ENCODE measurements at regions not wholly inside any gene's neighbourhood (a gene's known extent, or its start where the extent isn't known, plus 50 kb on each side); places are given as distances from the start of the nearest gene placed in this dataset.
A peak's percentile ranks its signal among the peaks of the same experiment; 100 is the strongest.
"Not testable (repeated sequence)": the region's sequence is repeated elsewhere in the genome, so short reads cannot be mapped to it uniquely, and the experiment has no call there.

GRCh38 chr2:13858626-13859025 is 773.9 kb upstream of the LRATD1 start:
- DNase-seq = no peak

- DNase-seq = not testable (repeated sequence)
These were observed 764.2 kb upstream of the LRATD1 start for GRCh38 chr2:13868275-13868674.

GRCh38 chr2:13876491-13877037 is 756.0 kb upstream of the LRATD1 start:
- DNase-seq = no peak

GRCh38 chr2:13877571-13877970 is 754.9 kb upstream of the LRATD1 start:
- no peak for DNase-seq

GRCh38 chr2:13884291-13884976 is 748.1 kb upstream of the LRATD1 start:
- no peak for DNase-seq

GRCh38 chr2:13901526-13901925 is 731.0 kb upstream of the LRATD1 start:
- DNase-seq = no peak

GRCh38 chr2:13905831-13906230 is 726.7 kb upstream of the LRATD1 start:
- no peak for DNase-seq

GRCh38 chr2:13916066-13916465 is 716.5 kb upstream of the LRATD1 start:
- peak; percentile 40 for DNase-seq

GRCh38 chr2:13917958-13918357 is 714.6 kb upstream of the LRATD1 start:
- no peak for DNase-seq

- DNase-seq = no peak
These were observed 712.5 kb upstream of the LRATD1 start for GRCh38 chr2:13919981-13920382.

GRCh38 chr2:13921245-13921644 is 711.3 kb upstream of the LRATD1 start:
- DNase-seq = no peak

- DNase-seq = no peak
These were observed 708.7 kb upstream of the LRATD1 start for GRCh38 chr2:13923823-13924222.

- DNase-seq = no peak
These were observed 690.4 kb upstream of the LRATD1 start for GRCh38 chr2:13942111-13942510.

GRCh38 chr2:13950761-13951160 is 681.8 kb upstream of the LRATD1 start:
- DNase-seq = no peak

GRCh38 chr2:13968811-13969210 is 663.7 kb upstream of the LRATD1 start:
- DNase-seq = no peak

- no peak for DNase-seq
These were observed 646.3 kb upstream of the LRATD1 start for GRCh38 chr2:13986119-13986720.

- DNase-seq = no peak
These were observed 636.0 kb upstream of the LRATD1 start for GRCh38 chr2:13996527-13996926.

- no peak for DNase-seq
These were observed 621.3 kb upstream of the LRATD1 start for GRCh38 chr2:14011190-14011589.

- no peak for DNase-seq
These were observed 617.3 kb upstream of the LRATD1 start for GRCh38 chr2:14015113-14015630.

- DNase-seq = peak; percentile 8
These were observed 616.1 kb upstream of the LRATD1 start for GRCh38 chr2:14016289-14016955.

GRCh38 chr2:14018620-14019019 is 613.9 kb upstream of the LRATD1 start:
- no peak for DNase-seq

GRCh38 chr2:14023558-14023957 is 609.0 kb upstream of the LRATD1 start:
- DNase-seq = no peak

GRCh38 chr2:14039134-14039533 is 593.4 kb upstream of the LRATD1 start:
- no peak for DNase-seq

All from muscle of arm (tissue), 1 donor.